Smooth muscle cell (in vitro differentiated cells): ENCODE measurements at regions not wholly inside any gene's neighbourhood (a gene's known extent, or its start where the extent isn't known, plus 50 kb on each side); places are given as distances from the start of the nearest gene placed in this dataset.

Source experiments
- DNase-seq: peaks from one replicate; lab custom pipeline; 2025; ENCODE audit not compliant: unreplicated experiment; lab: John Stamatoyannopoulos, UW
- H2AFZ ChIP-seq: fragments of 200-600 bp; sonication (generic); 2 replicates; pipeline ENCODE4 v1.6.0; 2016; ENCODE audit warnings: antibody characterized with exemption, low read depth, mild to moderate bottlenecking
- H3F3A ChIP-seq: fragments of 200-600 bp; sonication (generic); 2 replicates; pipeline ENCODE4 v1.6.0; 2017; ENCODE audit warnings: antibody characterized with exemption, low read depth
- H3K27ac ChIP-seq: fragments of 200-600 bp; sonication (generic); 2 replicates; pipeline ENCODE4 v1.5.1; 2016; ENCODE audit warnings: low read depth, mild to moderate bottlenecking
- H3K27me3 ChIP-seq: fragments of 200-600 bp; sonication (generic); 2 replicates; pipeline ENCODE4 v1.6.1; 2016; ENCODE audit warnings: low read depth, mild to moderate bottlenecking
- H3K36me3 ChIP-seq: fragments of 200-600 bp; sonication (generic); 2 replicates; pipeline ENCODE4 v1.5.1; 2016; ENCODE audit warnings: low read depth
- H3K4me1 ChIP-seq: fragments of 200-600 bp; sonication (generic); 2 replicates; pipeline ENCODE4 v1.5.1; 2016; ENCODE audit warnings: low read depth
- H3K4me2 ChIP-seq: fragments of 200-600 bp; sonication (generic); 2 replicates; pipeline ENCODE4 v1.6.0; 2016; ENCODE audit warnings: mild to moderate bottlenecking
- H3K4me3 ChIP-seq: fragments of 200-600 bp; sonication (generic); 2 replicates; pipeline ENCODE4 v1.5.1; 2016; ENCODE audit warnings: mild to moderate bottlenecking
- H3K79me2 ChIP-seq: fragments of 200-600 bp; sonication (generic); 2 replicates; pipeline ENCODE4 v1.6.0; 2016; ENCODE audit warnings: low read depth, mild to moderate bottlenecking
- H3K9ac ChIP-seq: fragments of 200-600 bp; sonication (generic); 2 replicates; pipeline ENCODE4 v1.6.0; 2016; ENCODE audit warnings: low read depth
- H3K9me3 ChIP-seq: fragments of 200-600 bp; sonication (generic); replicated peaks from 2 replicates; pipeline ENCODE4 v1.5.1; 2016; ENCODE audit warnings: low read depth
- H4K20me1 ChIP-seq: fragments of 200-600 bp; sonication (generic); 2 replicates; pipeline ENCODE4 v1.6.0; 2016; ENCODE audit warnings: low read depth
- WGBS: methylation state at CpG from one replicate; pipeline ENCODE4 v1.1.7; 2016; ENCODE audit warnings: low lambda C conversion rate; 5-methylcytosine and 5-hydroxymethylcytosine counted together
- TF ChIP-seq, protein P1 (sequence below): fragments of 200-600 bp; sonication (generic); IDR thresholded peaks from 2 replicates; pipeline ENCODE4 v1.5.1; 2017; ENCODE audit warnings: borderline replicate concordance, mild to moderate bottlenecking, antibody characterized with exemption; ENCODE audit not compliant: insufficient read depth, poor library complexity, severe bottlenecking

- Histone ChIP-seq H2AFZ (no peak overlapping the region), H3K9me3 (no peaks in the 10 kb centered on the region), H4K20me1 (no peaks in the 10 kb centered on the region), H3K36me3 (no peaks in the 10 kb centered on the region), H3K4me3 (no peak overlapping the region), H3K4me2 (no peak overlapping the region), H3K9ac (no peak overlapping the region), H3F3A (no peaks in the 10 kb centered on the region), H3K27ac (no peak overlapping the region), H3K4me1 (no peaks in the 10 kb centered on the region), H3K79me2 (no peaks in the 10 kb centered on the region), H3K27me3 (no peaks in the 10 kb centered on the region)
- DNase-seq, result no peak
- TF ChIP-seq, protein P1, sequence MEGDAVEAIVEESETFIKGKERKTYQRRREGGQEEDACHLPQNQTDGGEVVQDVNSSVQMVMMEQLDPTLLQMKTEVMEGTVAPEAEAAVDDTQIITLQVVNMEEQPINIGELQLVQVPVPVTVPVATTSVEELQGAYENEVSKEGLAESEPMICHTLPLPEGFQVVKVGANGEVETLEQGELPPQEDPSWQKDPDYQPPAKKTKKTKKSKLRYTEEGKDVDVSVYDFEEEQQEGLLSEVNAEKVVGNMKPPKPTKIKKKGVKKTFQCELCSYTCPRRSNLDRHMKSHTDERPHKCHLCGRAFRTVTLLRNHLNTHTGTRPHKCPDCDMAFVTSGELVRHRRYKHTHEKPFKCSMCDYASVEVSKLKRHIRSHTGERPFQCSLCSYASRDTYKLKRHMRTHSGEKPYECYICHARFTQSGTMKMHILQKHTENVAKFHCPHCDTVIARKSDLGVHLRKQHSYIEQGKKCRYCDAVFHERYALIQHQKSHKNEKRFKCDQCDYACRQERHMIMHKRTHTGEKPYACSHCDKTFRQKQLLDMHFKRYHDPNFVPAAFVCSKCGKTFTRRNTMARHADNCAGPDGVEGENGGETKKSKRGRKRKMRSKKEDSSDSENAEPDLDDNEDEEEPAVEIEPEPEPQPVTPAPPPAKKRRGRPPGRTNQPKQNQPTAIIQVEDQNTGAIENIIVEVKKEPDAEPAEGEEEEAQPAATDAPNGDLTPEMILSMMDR, result no peak
- 82% methylated on average over 6 of the region's 6 CpGs for WGBS
These were observed 444.0 kb upstream of the PTGER4 start for GRCh38 chr5:40235471-40236400.

GRCh38 chr5:40233268-40233667 lies 446.4 kb upstream of the PTGER4 start:
- TF ChIP-seq, protein P1, result no peak
- Histone ChIP-seq H3F3A (no peaks in the 10 kb centered on the region), H3K27me3 (no peaks in the 10 kb centered on the region), H3K27ac (no peak overlapping the region), H3K4me2 (no peak overlapping the region), H3K79me2 (no peaks in the 10 kb centered on the region), H3K9ac (no peak overlapping the region), H3K4me1 (no peaks in the 10 kb centered on the region), H3K9me3 (no peaks in the 10 kb centered on the region), H4K20me1 (no peaks in the 10 kb centered on the region), H2AFZ (no peak overlapping the region), H3K4me3 (no peak overlapping the region), H3K36me3 (no peaks in the 10 kb centered on the region)
- no peak for DNase-seq

- Histone ChIP-seq H3K36me3 (no peaks in the 10 kb centered on the region), H3K4me3 (no peak overlapping the region), H3K4me2 (no peak overlapping the region), H3F3A (no peaks in the 10 kb centered on the region), H3K9ac (no peak overlapping the region), H3K79me2 (no peaks in the 10 kb centered on the region), H3K9me3 (no peaks in the 10 kb centered on the region), H3K4me1 (no peaks in the 10 kb centered on the region), H3K27me3 (no peaks in the 10 kb centered on the region), H3K27ac (no peak overlapping the region), H4K20me1 (no peaks in the 10 kb centered on the region), H2AFZ (no peak overlapping the region)
- DNase-seq, result no peak
- 87% methylated on average over 2 of the region's 2 CpGs for WGBS
- TF ChIP-seq, protein P1, result no peak
These were observed 451.8 kb upstream of the PTGER4 start for GRCh38 chr5:40227931-40228330.

GRCh38 chr5:40227366-40227765 lies 452.3 kb upstream of the PTGER4 start:
- no peaks in the 10 kb centered on the region for H3K4me1 ChIP-seq
- no peak overlapping the region for H2AFZ ChIP-seq
- no peaks in the 10 kb centered on the region for H4K20me1 ChIP-seq
- WGBS, result 81% methylated on average over 2 of the region's 2 CpGs
- H3K27ac ChIP-seq, result no peak overlapping the region
- TF ChIP-seq, protein P1, result no peak
- H3K4me2 ChIP-seq, result no peak overlapping the region
- DNase-seq, result no peak
- H3K9me3 ChIP-seq, result no peaks in the 10 kb centered on the region
- no peaks in the 10 kb centered on the region for H3K27me3 ChIP-seq
- H3K9ac ChIP-seq, result no peak overlapping the region
- no peaks in the 10 kb centered on the region for H3F3A ChIP-seq
- no peak overlapping the region for H3K4me3 ChIP-seq
- H3K36me3 ChIP-seq, result no peaks in the 10 kb centered on the region
- H3K79me2 ChIP-seq, result no peaks in the 10 kb centered on the region
